SK-N-SH treated with all-trans-retinoic acid at 6 μM for 48 hours (cell line): ENCODE measurements at regions not wholly inside any gene's neighbourhood (a gene's known extent, or its start where the extent isn't known, plus 50 kb on each side); places are given as distances from the start of the nearest gene placed in this dataset.

Experiments
- ARNTL ChIP-seq: fragments of 450-650 bp; formaldehyde crosslinking; IDR thresholded peaks from 2 replicates; pipeline ENCODE4 v1.5.0; 2020; ENCODE audit warnings: low read depth, mild to moderate bottlenecking, moderate library complexity, borderline replicate concordance
- RARB ChIP-seq: fragments of 250-450 bp; sonication (Bioruptor Pico); IDR thresholded peaks from 2 replicates; pipeline ENCODE4 v1.8.0; 2021; ENCODE audit warnings: mild to moderate bottlenecking, moderate library complexity
- ZFP30 ChIP-seq: fragments of 450-650 bp; formaldehyde crosslinking; IDR thresholded peaks from 2 replicates; pipeline ENCODE4 v1.5.0; 2022; ENCODE audit warnings: mild to moderate bottlenecking, moderate library complexity
- ZNF565 ChIP-seq: fragments of 450-650 bp; formaldehyde crosslinking; conservative IDR thresholded peaks from 2 replicates; pipeline ENCODE4 v1.5.0; 2020; ENCODE audit warnings: low read depth, mild to moderate bottlenecking, moderate library complexity
- TF ChIP-seq, protein P1 (sequence below): fragments of 250-450 bp; sonication (Bioruptor Pico); IDR thresholded peaks from 2 replicates; pipeline ENCODE4 v1.5.0; 2020; ENCODE audit warnings: mild to moderate bottlenecking, moderate library complexity
- TF ChIP-seq, protein P2 (sequence below): fragments of 250-450 bp; sonication (Bioruptor Pico); IDR thresholded peaks from 2 replicates; pipeline ENCODE4 v1.8.0; 2020; ENCODE audit warnings: mild to moderate bottlenecking, moderate library complexity, borderline replicate concordance

DNA sequence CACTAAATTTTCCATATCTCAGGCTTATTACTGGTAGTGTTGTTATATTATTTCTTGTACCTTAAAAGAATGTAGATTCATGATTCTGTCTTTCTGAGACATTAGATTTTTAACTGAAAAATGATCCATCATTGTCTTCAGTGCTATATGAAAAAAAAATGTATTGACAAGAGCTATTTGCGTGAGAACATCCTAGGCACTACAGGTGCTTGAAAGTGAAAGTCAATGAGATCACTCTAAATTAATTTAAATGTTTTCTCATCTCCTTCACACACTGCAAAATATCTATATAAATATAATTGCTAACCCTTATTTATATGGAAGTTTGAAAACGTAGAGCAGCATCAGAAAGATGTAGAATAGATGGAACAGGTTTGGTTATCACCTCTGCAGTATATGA lies 684.6 kb downstream of the TRIB2 start:
- TF ChIP-seq, protein P1, sequence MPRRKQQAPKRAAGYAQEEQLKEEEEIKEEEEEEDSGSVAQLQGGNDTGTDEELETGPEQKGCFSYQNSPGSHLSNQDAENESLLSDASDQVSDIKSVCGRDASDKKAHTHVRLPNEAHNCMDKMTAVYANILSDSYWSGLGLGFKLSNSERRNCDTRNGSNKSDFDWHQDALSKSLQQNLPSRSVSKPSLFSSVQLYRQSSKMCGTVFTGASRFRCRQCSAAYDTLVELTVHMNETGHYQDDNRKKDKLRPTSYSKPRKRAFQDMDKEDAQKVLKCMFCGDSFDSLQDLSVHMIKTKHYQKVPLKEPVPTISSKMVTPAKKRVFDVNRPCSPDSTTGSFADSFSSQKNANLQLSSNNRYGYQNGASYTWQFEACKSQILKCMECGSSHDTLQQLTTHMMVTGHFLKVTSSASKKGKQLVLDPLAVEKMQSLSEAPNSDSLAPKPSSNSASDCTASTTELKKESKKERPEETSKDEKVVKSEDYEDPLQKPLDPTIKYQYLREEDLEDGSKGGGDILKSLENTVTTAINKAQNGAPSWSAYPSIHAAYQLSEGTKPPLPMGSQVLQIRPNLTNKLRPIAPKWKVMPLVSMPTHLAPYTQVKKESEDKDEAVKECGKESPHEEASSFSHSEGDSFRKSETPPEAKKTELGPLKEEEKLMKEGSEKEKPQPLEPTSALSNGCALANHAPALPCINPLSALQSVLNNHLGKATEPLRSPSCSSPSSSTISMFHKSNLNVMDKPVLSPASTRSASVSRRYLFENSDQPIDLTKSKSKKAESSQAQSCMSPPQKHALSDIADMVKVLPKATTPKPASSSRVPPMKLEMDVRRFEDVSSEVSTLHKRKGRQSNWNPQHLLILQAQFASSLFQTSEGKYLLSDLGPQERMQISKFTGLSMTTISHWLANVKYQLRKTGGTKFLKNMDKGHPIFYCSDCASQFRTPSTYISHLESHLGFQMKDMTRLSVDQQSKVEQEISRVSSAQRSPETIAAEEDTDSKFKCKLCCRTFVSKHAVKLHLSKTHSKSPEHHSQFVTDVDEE (CRISPR knock-in tag): no peak
- TF ChIP-seq, protein P2, sequence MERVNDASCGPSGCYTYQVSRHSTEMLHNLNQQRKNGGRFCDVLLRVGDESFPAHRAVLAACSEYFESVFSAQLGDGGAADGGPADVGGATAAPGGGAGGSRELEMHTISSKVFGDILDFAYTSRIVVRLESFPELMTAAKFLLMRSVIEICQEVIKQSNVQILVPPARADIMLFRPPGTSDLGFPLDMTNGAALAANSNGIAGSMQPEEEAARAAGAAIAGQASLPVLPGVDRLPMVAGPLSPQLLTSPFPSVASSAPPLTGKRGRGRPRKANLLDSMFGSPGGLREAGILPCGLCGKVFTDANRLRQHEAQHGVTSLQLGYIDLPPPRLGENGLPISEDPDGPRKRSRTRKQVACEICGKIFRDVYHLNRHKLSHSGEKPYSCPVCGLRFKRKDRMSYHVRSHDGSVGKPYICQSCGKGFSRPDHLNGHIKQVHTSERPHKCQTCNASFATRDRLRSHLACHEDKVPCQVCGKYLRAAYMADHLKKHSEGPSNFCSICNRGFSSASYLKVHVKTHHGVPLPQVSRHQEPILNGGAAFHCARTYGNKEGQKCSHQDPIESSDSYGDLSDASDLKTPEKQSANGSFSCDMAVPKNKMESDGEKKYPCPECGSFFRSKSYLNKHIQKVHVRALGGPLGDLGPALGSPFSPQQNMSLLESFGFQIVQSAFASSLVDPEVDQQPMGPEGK (CRISPR knock-in tag): no peak
- no peak for TF ChIP-seq ZNF565 (CRISPR knock-in tag)
- no peak for TF ChIP-seq RARB
- TF ChIP-seq ARNTL (CRISPR knock-in tag): no peak
- TF ChIP-seq ZFP30 (CRISPR knock-in tag): no peak
